Left lobe of liver (tissue), 2 donors: ENCODE measurements at regions not wholly inside any gene's neighbourhood (a gene's known extent, or its start where the extent isn't known, plus 50 kb on each side); places are given as distances from the start of the nearest gene placed in this dataset.
A peak's percentile ranks its signal among the peaks of the same experiment; 100 is the strongest.

Experiments
- ATAC-seq: fragments of 200-7000 bp; cut with Tn5 transposase; one replicate; pipeline ENCODE4 v1.9.1; 2020; ENCODE audit warnings: mild to moderate bottlenecking, moderate library complexity
- DNase-seq: peaks from one replicate; pipeline ENCODE4 v3.0.0-alpha.2; 2020; ENCODE audit warnings: low spot score
- donor health status: DM: no; HTN: no; CAD: no; lungs with moderate emphysema.
- donor health status: DM: no; HTN: yes; CAD: no.

- ATAC-seq (peak; percentile 77), DNase-seq (no peak)
Measured at GRCh38 chr10:111493024-111493625, 416.3 kb downstream of the ADRA2A start.

GRCh38 chr10:111498560-111498959 is 421.7 kb downstream of the ADRA2A start:
- ATAC-seq = no peak

GRCh38 chr10:111504376-111504775 is 427.5 kb downstream of the ADRA2A start:
- DNase-seq = no peak
- no peak for ATAC-seq

More at GRCh38 chr10:111498560-111498959, 421.7 kb downstream of the ADRA2A start:
- DNase-seq = no peak

- ATAC-seq = no peak
Measured at GRCh38 chr10:111506266-111507034, 429.6 kb downstream of the ADRA2A start.

GRCh38 chr10:111511751-111512150 is 434.9 kb downstream of the ADRA2A start:
- no peak for DNase-seq
- ATAC-seq = peak; percentile 23

More at GRCh38 chr10:111506266-111507034, 429.6 kb downstream of the ADRA2A start:
- no peak for DNase-seq

- no peak for DNase-seq
- ATAC-seq = no peak
Measured at GRCh38 chr10:111515264-111515663, 438.4 kb downstream of the ADRA2A start.

- ATAC-seq (no peak), DNase-seq (no peak)
Measured at GRCh38 chr10:111515706-111516105, 438.9 kb downstream of the ADRA2A start.

GRCh38 chr10:111516144-111516543 is 439.3 kb downstream of the ADRA2A start:
- DNase-seq = no peak
- ATAC-seq = no peak

- ATAC-seq = no peak
- no peak for DNase-seq
Measured at GRCh38 chr10:111522141-111522540, 445.3 kb downstream of the ADRA2A start.

- ATAC-seq = no peak
- DNase-seq = no peak
Measured at GRCh38 chr10:111522551-111522950, 445.7 kb downstream of the ADRA2A start.

GRCh38 chr10:111523016-111523415 is 446.2 kb downstream of the ADRA2A start:
- ATAC-seq = no peak
- no peak for DNase-seq

GRCh38 chr10:111524134-111524533 is 447.3 kb downstream of the ADRA2A start:
- ATAC-seq = peak; percentile 61
- DNase-seq = no peak

- ATAC-seq (no peak), DNase-seq (no peak)
Measured at GRCh38 chr10:111525696-111526095, 448.9 kb downstream of the ADRA2A start.

- no peak for ATAC-seq
- DNase-seq = no peak
Measured at GRCh38 chr10:111531690-111532089, 454.9 kb downstream of the ADRA2A start.

- ATAC-seq (no peak), DNase-seq (no peak)
Measured at GRCh38 chr10:111532139-111532538, 455.3 kb downstream of the ADRA2A start.

- no peak for DNase-seq
- ATAC-seq = no peak
Measured at GRCh38 chr10:111539246-111539645, 462.4 kb downstream of the ADRA2A start.

GRCh38 chr10:111543854-111544253 is 467.0 kb downstream of the ADRA2A start:
- ATAC-seq (no peak), DNase-seq (no peak)

GRCh38 chr10:111545861-111546605 is 469.2 kb downstream of the ADRA2A start:
- no peak for ATAC-seq

GRCh38 chr10:111548084-111548726 is 471.4 kb downstream of the ADRA2A start:
- no peak for ATAC-seq
- DNase-seq = no peak

More at GRCh38 chr10:111545861-111546605, 469.2 kb downstream of the ADRA2A start:
- DNase-seq = no peak

GRCh38 chr10:111551001-111551400 is 474.2 kb downstream of the ADRA2A start:
- no peak for ATAC-seq
- no peak for DNase-seq

- ATAC-seq (peak; percentile 90), DNase-seq (no peak)
Measured at GRCh38 chr10:111556666-111557065, 479.8 kb downstream of the ADRA2A start.
